HepG2 (cell line): ENCODE measurements at regions not wholly inside any gene's neighbourhood (a gene's known extent, or its start where the extent isn't known, plus 50 kb on each side); places are given as distances from the start of the nearest gene placed in this dataset.

Experiments used
- ATRX ChIP-seq: sonication (generic); formaldehyde crosslinking; IDR thresholded peaks from 2 replicates; pipeline ENCODE4 v1.4.0; 2020; ENCODE audit warnings: missing genetic modification reagents, borderline replicate concordance
- ELF4 ChIP-seq: sonication (generic); formaldehyde crosslinking; IDR thresholded peaks from 2 replicates; pipeline ENCODE4 v1.5.0; 2020; ENCODE audit warnings: missing genetic modification reagents, mild to moderate bottlenecking, moderate library complexity, borderline replicate concordance
- MAF1 ChIP-seq: sonication (generic); formaldehyde crosslinking; IDR thresholded peaks from 2 replicates; pipeline ENCODE4 v1.5.0; 2020; ENCODE audit warnings: missing genetic modification reagents, borderline replicate concordance
- POLR2A ChIP-seq, 2 experiments: IDR thresholded peaks; 2 replicates each; pipeline ENCODE4 v1.6.1; 2011; ENCODE audit warnings: low read depth in 2 of 2, low read length in 2 of 2, mild to moderate bottlenecking in 1 of 2, moderate library complexity in 1 of 2; ENCODE audit not compliant: insufficient read depth in 1 of 2
- ZNF232 ChIP-seq: sonication (generic); formaldehyde crosslinking; IDR thresholded peaks from 2 replicates; pipeline ENCODE4 v1.4.0; 2020; ENCODE audit warnings: missing genetic modification reagents, borderline replicate concordance
- ZNF562 ChIP-seq: sonication (generic); formaldehyde crosslinking; IDR thresholded peaks from 2 replicates; pipeline ENCODE4 v1.8.0; 2022; ENCODE audit warnings: missing genetic modification reagents, borderline replicate concordance

DNA sequence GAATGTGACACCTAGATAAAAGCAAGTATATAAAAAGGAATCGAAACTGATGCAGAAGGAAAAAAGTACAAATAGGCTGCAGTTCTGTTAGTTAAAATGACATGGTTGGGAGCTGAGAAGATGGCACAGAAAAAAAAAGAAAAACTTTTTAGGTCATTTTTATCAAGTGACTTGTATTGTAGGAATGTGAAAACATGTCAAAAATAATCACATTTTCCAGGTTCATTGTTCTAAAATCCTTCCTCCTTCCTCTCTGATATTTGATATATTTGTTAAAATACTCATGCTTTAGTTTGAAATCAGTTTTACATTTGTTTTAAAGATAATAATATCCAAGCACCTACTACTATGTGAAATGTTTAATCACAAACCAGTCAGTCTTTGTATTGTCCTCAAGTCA is 507.9 kb downstream of the PRKD1 start:
- TF ChIP-seq POLR2A (IDR thresholded peaks at IDR 0.05; ENCODE audit: insufficient read depth in 1 of 2, low read depth in 2 of 2, low read length in 2 of 2) (no peak), ATRX (CRISPR knock-in tag) (no peak), ZNF232 (no peak), MAF1 (CRISPR knock-in tag) (no peak), ELF4 (no peak), ZNF562 (CRISPR knock-in tag) (no peak)
